Stomach (tissue), 8 donors: ENCODE measurements at regions not wholly inside any gene's neighbourhood (a gene's known extent, or its start where the extent isn't known, plus 50 kb on each side); places are given as distances from the start of the nearest gene placed in this dataset.

Source experiments
- DNase-seq, 2 donors: peaks; one replicate each; pipeline versions ENCODE4 v3.0.0 to v3.0.0-alpha.2; 2013 to 2019
- H3K27ac ChIP-seq, 5 donors: fragments of 200-600 bp in 4 of 5; sonication (generic) in 4 of 5; one replicate each; pipeline ENCODE4 v1.5.1; 2013 to 2019; ENCODE audit warnings: mild to moderate bottlenecking in 1 of 5, moderate library complexity in 1 of 5
- H3K27me3 ChIP-seq, 3 donors: fragments of 200-600 bp; sonication (generic); one replicate each; pipeline ENCODE4 v1.5.1; 2017 to 2019; ENCODE audit warnings: mixed run types in 1 of 3
- H3K36me3 ChIP-seq, 4 donors: fragments of 200-600 bp; sonication (generic); 1 replicate in 3 of 4; 2 replicates in 1 of 4; pipeline ENCODE4 v1.5.1; 2016 to 2019
- H3K4me1 ChIP-seq, 4 donors: fragments of 200-600 bp; sonication (generic); one replicate each; pipeline ENCODE4 v1.5.1; 2016 to 2019
- H3K4me3 ChIP-seq, 4 donors: fragments of 200-600 bp; sonication (generic) in 3 of 4; one replicate each; pipeline ENCODE4 v1.5.1; 2016 to 2019; ENCODE audit warnings: mild to moderate bottlenecking in 1 of 4
- H3K9me3 ChIP-seq, 4 donors: fragments of 200-600 bp; sonication (generic); one replicate each; pipeline ENCODE4 v1.5.1; 2016 to 2019
- CTCF ChIP-seq, 7 experiments: fragments of 450-650 bp in 4 of 7; fragments of 200-600 bp in 3 of 7; sonication (generic) in 3 of 7; IDR thresholded peaks; one replicate each; pipeline ENCODE4 v1.5.1; 2016 to 2019; ENCODE audit warnings: antibody characterized with exemption in 7 of 7, control low read depth in 2 of 7, mild to moderate bottlenecking in 1 of 7
- EP300 ChIP-seq: sonication (generic); formaldehyde crosslinking; IDR thresholded peaks from one replicate; pipeline ENCODE4 v1.6.1; 2017; ENCODE audit warnings: antibody characterized with exemption
- POLR2A ChIP-seq, 4 donors: fragments of 450-650 bp; IDR thresholded peaks; one replicate each; pipeline ENCODE4 v1.6.1; 2016; ENCODE audit warnings: antibody characterized with exemption in 4 of 4, control low read depth in 2 of 4, mild to moderate bottlenecking in 1 of 4, moderate library complexity in 1 of 4
- POLR2AphosphoS5 ChIP-seq, 3 donors: sonication (generic); formaldehyde crosslinking; IDR thresholded peaks; one replicate each; pipeline ENCODE4 v1.6.1; 2016; ENCODE audit warnings: antibody characterized with exemption in 3 of 3
- WGBS, 5 donors: extraction: QIAGEN DNeasy Blood & Tissue Kit in 3 of 5; methylation state at CpG; one replicate each; pipeline versions ENCODE4 v1.1.5 to v1.1.7; 2013 to 2018; 5-methylcytosine and 5-hydroxymethylcytosine counted together
- intact Hi-C: fragments of 100-400 bp; cut with DNase I; formaldehyde crosslinking; loops from one replicate; pipeline ENCODE4 v1.15.1; 2023; ENCODE audit warnings: low total_unique reads
- donor health status: healthy with polysubstance abuse.
- donor health status: Bipolar disorder and iron deficiency.
- donor health status: healthy.

- intact Hi-C loops: no loop called here
- H3K27ac ChIP-seq: no peak overlapping the region
- 48 to 69% (median 60%) methylated on average over 2 of the region's 2 CpGs for WGBS, 5 donors
- no peak for DNase-seq
- no peaks in the 10 kb centered on the region for H3K36me3 ChIP-seq
- H3K27me3 ChIP-seq: peaks cover 0 to 10% (median 0%) of the 10 kb centered on the region in 3 donors
- no peak for TF ChIP-seq EP300
- TF ChIP-seq CTCF (IDR thresholded peaks at IDR 0.05): no peak
- no peak for TF ChIP-seq POLR2AphosphoS5 (IDR thresholded peaks at IDR 0.05)
- TF ChIP-seq POLR2A (IDR thresholded peaks at IDR 0.05): no peak
- no peaks in the 10 kb centered on the region for H3K4me1 ChIP-seq
- no peak overlapping the region for H3K4me3 ChIP-seq
- no peaks in the 10 kb centered on the region for H3K9me3 ChIP-seq
Measured at GRCh38 chr1:14323568-14324247, 274.8 kb upstream of the KAZN start.

- H3K36me3 ChIP-seq: no peaks in the 10 kb centered on the region
- H3K27ac ChIP-seq: no peak overlapping the region
- intact Hi-C loops: no loop called here
- peaks cover 0 to 10% (median 0%) of the 10 kb centered on the region in 3 donors for H3K27me3 ChIP-seq
- DNase-seq: no peak
- H3K4me1 ChIP-seq: no peaks in the 10 kb centered on the region
- TF ChIP-seq POLR2A (IDR thresholded peaks at IDR 0.05): no peak
- TF ChIP-seq CTCF (IDR thresholded peaks at IDR 0.05): no peak
- no peak for TF ChIP-seq EP300
- no peak for TF ChIP-seq POLR2AphosphoS5 (IDR thresholded peaks at IDR 0.05)
- H3K4me3 ChIP-seq: no peak overlapping the region
- 55 to 66% (median 62%) methylated on average over 2 of the region's 2 CpGs for WGBS, 5 donors
- H3K9me3 ChIP-seq: no peaks in the 10 kb centered on the region
Measured at GRCh38 chr1:14324248-14324630, 274.2 kb upstream of the KAZN start.

DNA sequence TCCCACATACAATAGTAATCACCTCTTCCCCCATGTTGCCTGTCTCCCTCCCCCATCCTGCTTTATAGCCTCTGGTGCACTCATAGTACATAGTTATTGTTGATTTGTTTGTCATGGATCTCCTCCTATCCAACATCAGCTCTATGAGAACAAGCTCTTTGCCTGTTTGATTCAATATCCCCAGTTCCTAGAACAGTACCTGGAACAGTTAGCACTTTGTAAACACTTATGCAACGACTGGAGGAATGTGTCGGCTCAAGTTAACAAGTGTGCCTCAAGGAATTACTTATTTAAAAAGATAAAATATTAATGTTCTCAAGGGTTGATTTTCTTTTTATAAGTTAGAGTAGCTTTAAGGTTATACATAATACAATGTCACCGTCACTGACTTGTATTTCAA is 271.6 kb upstream of the KAZN start:
- Histone ChIP-seq H3K4me3 (no peak overlapping the region), H3K27me3 (peaks cover 0 to 10% (median 0%) of the 10 kb centered on the region in 3 donors), H3K36me3 (no peaks in the 10 kb centered on the region), H3K4me1 (no peaks in the 10 kb centered on the region), H3K9me3 (peaks cover 0 to 17% (median 8%) of the 10 kb centered on the region in 4 donors), H3K27ac (no peak overlapping the region)
- intact Hi-C loops: no loop called here
- TF ChIP-seq POLR2AphosphoS5 (IDR thresholded peaks at IDR 0.05) (no peak), POLR2A (IDR thresholded peaks at IDR 0.05) (no peak), CTCF (IDR thresholded peaks at IDR 0.05) (no peak), EP300 (no peak)
- WGBS, 5 donors: 73 to 82% (median 81%) methylated on average over 3 of the region's 3 CpGs
- DNase-seq: no peak

DNA sequence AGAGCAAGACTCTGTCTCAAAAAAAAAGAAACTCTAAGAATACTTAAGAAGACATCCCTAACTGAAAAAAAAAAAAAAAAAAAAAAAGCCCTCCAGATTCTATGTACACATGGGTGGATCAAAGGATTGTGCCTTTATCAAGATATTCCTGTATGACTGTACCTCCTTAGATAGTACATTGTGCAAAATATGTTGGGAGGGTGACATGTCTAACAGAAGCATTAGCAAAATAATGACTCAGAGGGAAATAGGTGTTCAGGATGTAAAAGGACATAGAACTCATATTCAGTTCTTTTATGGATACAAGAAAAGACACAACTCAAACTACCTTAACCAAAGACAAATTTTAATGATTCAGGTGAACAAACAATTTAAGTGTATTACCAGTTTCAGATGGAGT is 269.8 kb upstream of the KAZN start:
- peaks cover 0 to 17% (median 8%) of the 10 kb centered on the region in 4 donors for H3K9me3 ChIP-seq
- intact Hi-C loops: no loop called here
- H3K4me1 ChIP-seq: no peaks in the 10 kb centered on the region
- no peak overlapping the region for H3K4me3 ChIP-seq
- no peak overlapping the region for H3K27ac ChIP-seq
- no peak for TF ChIP-seq POLR2AphosphoS5 (IDR thresholded peaks at IDR 0.05)
- no peak for TF ChIP-seq EP300
- no peak for TF ChIP-seq CTCF (IDR thresholded peaks at IDR 0.05)
- TF ChIP-seq POLR2A (IDR thresholded peaks at IDR 0.05): no peak
- no peaks in the 10 kb centered on the region for H3K36me3 ChIP-seq
- no peak for DNase-seq
- H3K27me3 ChIP-seq: peaks cover 0 to 10% (median 0%) of the 10 kb centered on the region in 3 donors
